AG10803 (cell line): ENCODE measurements at regions not wholly inside any gene's neighbourhood (a gene's known extent, or its start where the extent isn't known, plus 50 kb on each side); places are given as distances from the start of the nearest gene placed in this dataset.

ENCODE experiments used
- DNase-seq: peaks from one replicate; pipeline ENCODE4 v3.0.0; 2010; ENCODE audit warnings: low read depth
- H3K4me3 ChIP-seq: 2 replicates; pipeline ENCODE4 v1.5.1; 2011; ENCODE audit warnings: mild to moderate bottlenecking, low read length, control low read depth
- CTCF ChIP-seq: conservative IDR thresholded peaks from 2 replicates; pipeline ENCODE4 v1.5.1; 2011; ENCODE audit warnings: mild to moderate bottlenecking, low read length, control low read depth, inconsistent platforms

- DNase-seq: no peak
- no peak overlapping the region for H3K4me3 ChIP-seq
- no peak for TF ChIP-seq CTCF
Observed at GRCh38 chr17:79141578-79142355, 67.1 kb downstream of the ENGASE start.

- no peak for TF ChIP-seq CTCF
- DNase-seq: no peak
- H3K4me3 ChIP-seq: no peak overlapping the region
Observed at GRCh38 chr17:79138826-79139225, 64.2 kb downstream of the ENGASE start.

- H3K4me3 ChIP-seq: no peak overlapping the region
- TF ChIP-seq CTCF: no peak
- no peak for DNase-seq
Observed at GRCh38 chr17:79137789-79138165, 63.2 kb downstream of the ENGASE start.

- DNase-seq: no peak
- TF ChIP-seq CTCF: no peak
Observed at GRCh38 chr17:79137015-79137788, 62.6 kb downstream of the ENGASE start.

GRCh38 chr17:79136596-79136995 is 62.0 kb downstream of the ENGASE start:
- no peak for TF ChIP-seq CTCF
- no peak for DNase-seq
- H3K4me3 ChIP-seq: no peak overlapping the region

More at GRCh38 chr17:79137015-79137788, 62.6 kb downstream of the ENGASE start:
- H3K4me3 ChIP-seq: no peak overlapping the region
